ENCODE measurements at regions not wholly inside any gene's neighbourhood (a gene's known extent, or its start where the extent isn't known, plus 50 kb on each side); places are given as distances from the start of the nearest gene placed in this dataset.
A peak's percentile ranks its signal among the peaks of the same experiment; 100 is the strongest.

GRCh38 chr2:43007901-43008300 lies 215.5 kb upstream of the HAAO start:
- DNase-seq = no peak
- intact Hi-C loops (cut with micrococcal nuclease; ENCODE audit: unreplicated experiment) = no loop called here
- CTCF ChIA-PET = no interaction called here
- no TSS peak for BruUV-seq (replicated peaks)
- Mint-ChIP-seq H3K4me3 (ENCODE audit: low read depth, unreplicated experiment) (no peak overlapping the region), H3K27ac (ENCODE audit: unreplicated experiment) (peak overlapping the region; percentile 93), H3K9me3 (ENCODE audit: low read depth, unreplicated experiment) (peaks cover 5% of the 10 kb centered on the region), H3K36me3 (ENCODE audit: insufficient read depth, unreplicated experiment) (peaks cover 50% of the 10 kb centered on the region), H3K27me3 (ENCODE audit: unreplicated experiment) (no peaks in the 10 kb centered on the region), H3K4me1 (ENCODE audit: low read depth, unreplicated experiment) (peaks cover 79% of the 10 kb centered on the region)
- TF ChIP-seq CTCF (IDR thresholded peaks at IDR 0.05; ENCODE audit: unreplicated experiment) = no peak

GRCh38 chr2:43006834-43007543 lies 214.6 kb upstream of the HAAO start:
- TF ChIP-seq CTCF (IDR thresholded peaks at IDR 0.05; ENCODE audit: unreplicated experiment) = no peak
- BruUV-seq (replicated peaks) = no TSS peak
- no peak for DNase-seq
- CTCF ChIA-PET = interaction anchor here (3.2 to 3.4 kb wide), 2 partner anchors 11 to 20 kb away, joined by 9 to 30 read pairs; no protein-coding TSS in a partner anchor
- peak overlapping the region; percentile 61 for H3K4me3 Mint-ChIP-seq (ENCODE audit: low read depth, unreplicated experiment)
- H3K27ac Mint-ChIP-seq (ENCODE audit: unreplicated experiment) = peak overlapping the region; percentile 93
- H3K27me3 Mint-ChIP-seq (ENCODE audit: unreplicated experiment) = no peaks in the 10 kb centered on the region
- H3K9me3 Mint-ChIP-seq (ENCODE audit: low read depth, unreplicated experiment) = peaks cover 5% of the 10 kb centered on the region
- H3K36me3 Mint-ChIP-seq (ENCODE audit: insufficient read depth, unreplicated experiment) = peaks cover 50% of the 10 kb centered on the region
- H3K4me1 Mint-ChIP-seq (ENCODE audit: low read depth, unreplicated experiment) = peaks cover 83% of the 10 kb centered on the region
- intact Hi-C loops (cut with micrococcal nuclease; ENCODE audit: unreplicated experiment) = no loop called here

- peak overlapping the region; percentile 61 for H3K4me3 Mint-ChIP-seq (ENCODE audit: low read depth, unreplicated experiment)
- TSS peak; percentile 95 for BruUV-seq (replicated peaks)
- peak; percentile 57 for DNase-seq
- H3K9me3 Mint-ChIP-seq (ENCODE audit: low read depth, unreplicated experiment) = peaks cover 5% of the 10 kb centered on the region
- H3K36me3 Mint-ChIP-seq (ENCODE audit: insufficient read depth, unreplicated experiment) = peaks cover 54% of the 10 kb centered on the region
- intact Hi-C loops (cut with micrococcal nuclease; ENCODE audit: unreplicated experiment) = loop anchor here (1.0 to 2.0 kb wide), 2 partner anchors 17 to 27 kb away; no protein-coding TSS in a partner anchor
- CTCF ChIA-PET = interaction anchor here (0.9 to 3.4 kb wide), 9 partner anchors 9 to 163 kb away, joined by 3 to 30 read pairs (median 5); no protein-coding TSS in a partner anchor
- TF ChIP-seq CTCF (IDR thresholded peaks at IDR 0.05; ENCODE audit: unreplicated experiment) = no peak
- peak overlapping the region; percentile 93 for H3K27ac Mint-ChIP-seq (ENCODE audit: unreplicated experiment)
- H3K27me3 Mint-ChIP-seq (ENCODE audit: unreplicated experiment) = no peaks in the 10 kb centered on the region
- H3K4me1 Mint-ChIP-seq (ENCODE audit: low read depth, unreplicated experiment) = peaks cover 86% of the 10 kb centered on the region
These were observed 213.8 kb upstream of the HAAO start for GRCh38 chr2:43005975-43006833.

- Mint-ChIP-seq H3K4me3 (ENCODE audit: low read depth, unreplicated experiment) (peak overlapping the region; percentile 61), H3K4me1 (ENCODE audit: low read depth, unreplicated experiment) (peaks cover 86% of the 10 kb centered on the region), H3K27ac (ENCODE audit: unreplicated experiment) (peak overlapping the region; percentile 93), H3K27me3 (ENCODE audit: unreplicated experiment) (no peaks in the 10 kb centered on the region), H3K36me3 (ENCODE audit: insufficient read depth, unreplicated experiment) (peaks cover 56% of the 10 kb centered on the region), H3K9me3 (ENCODE audit: low read depth, unreplicated experiment) (peaks cover 5% of the 10 kb centered on the region)
- TSS peak; percentile 74 for BruUV-seq (replicated peaks)
- no peak for TF ChIP-seq CTCF (IDR thresholded peaks at IDR 0.05; ENCODE audit: unreplicated experiment)
- CTCF ChIA-PET = interaction anchor here (0.6 to 3.4 kb wide), 15 partner anchors 9 to 1075 kb away, joined by 3 to 30 read pairs (median 4); no protein-coding TSS in a partner anchor
- peak; percentile 95 for DNase-seq
- intact Hi-C loops (cut with micrococcal nuclease; ENCODE audit: unreplicated experiment) = loop anchor here (1.0 to 2.0 kb wide), 2 partner anchors 17 to 26 kb away; no protein-coding TSS in a partner anchor
These were observed 213.0 kb upstream of the HAAO start for GRCh38 chr2:43005245-43005974.

Data from Calu3 (cell line).